ENCODE measurements at regions not wholly inside any gene's neighbourhood (a gene's known extent, or its start where the extent isn't known, plus 50 kb on each side); places are given as distances from the start of the nearest gene placed in this dataset.

GRCh38 chr3:101172516-101172915 is 147.9 kb downstream of the IMPG2 start:
- H3K14ac ChIP-seq (ENCODE audit: low read length in 2 of 2) = no peak overlapping the region
- H3K4me3 ChIP-seq (ENCODE audit: insufficient read depth in 1 of 2, low read depth in 1 of 2, low read length in 2 of 2) = no peak overlapping the region
- no peak overlapping the region for H3K18ac ChIP-seq (ENCODE audit: low read depth in 1 of 2, low read length in 2 of 2)
- no peaks in the 10 kb centered on the region for H3K79me1 ChIP-seq (replicated peaks; ENCODE audit: low read length, poor library complexity, severe bottlenecking)
- H2BK120ac ChIP-seq (ENCODE audit: low read depth, low read length) = no peak overlapping the region
- no peak overlapping the region for H2AK5ac ChIP-seq (ENCODE audit: low read length, severe bottlenecking)
- DNase-seq = no peak
- no peak overlapping the region for H3K27ac ChIP-seq (ENCODE audit: low read length, poor library complexity, severe bottlenecking)
- no peaks in the 10 kb centered on the region for H3K9me3 ChIP-seq (ENCODE audit: control insufficient read depth, low read length)
- H3K9ac ChIP-seq (ENCODE audit: low read length) = no peak overlapping the region
- no peak overlapping the region for H2BK15ac ChIP-seq (ENCODE audit: low read depth, poor library complexity, severe bottlenecking)
- no peaks in the 10 kb centered on the region for H3K27me3 ChIP-seq (ENCODE audit: control insufficient read depth in 1 of 2, insufficient read depth in 1 of 2, low read length in 2 of 2)
- no peaks in the 10 kb centered on the region for H3K4me1 ChIP-seq (ENCODE audit: control insufficient read depth, insufficient read depth, low read depth, low read length)
- H2BK12ac ChIP-seq (ENCODE audit: low read length in 2 of 2) = no peak overlapping the region
- no peak overlapping the region for H2BK5ac ChIP-seq (ENCODE audit: low read depth, low read length, poor library complexity, severe bottlenecking)
- H3K4me2 ChIP-seq (ENCODE audit: low read length, poor library complexity, severe bottlenecking) = no peak overlapping the region
- no peak overlapping the region for H2AFZ ChIP-seq (ENCODE audit: low read depth, low read length)
- H3K4ac ChIP-seq (ENCODE audit: low read depth in 1 of 2, low read length in 2 of 2) = no peak overlapping the region
- no peak overlapping the region for H4K8ac ChIP-seq (ENCODE audit: low read length)
- H3K23ac ChIP-seq (ENCODE audit: low read length in 2 of 2) = no peak overlapping the region
- no peaks in the 10 kb centered on the region for H3K36me3 ChIP-seq (ENCODE audit: control insufficient read depth in 1 of 2, insufficient read depth in 2 of 2, low read depth in 1 of 2, low read length in 2 of 2)
- WGBS = no CpG with 5 or more reads among the region's 1 CpG
- no peak overlapping the region for H4K91ac ChIP-seq (ENCODE audit: low read length)

- Histone ChIP-seq H2AK5ac (ENCODE audit: low read length, severe bottlenecking) (no peak overlapping the region), H4K8ac (ENCODE audit: low read length) (no peak overlapping the region), H4K91ac (ENCODE audit: low read length) (no peak overlapping the region), H2BK12ac (ENCODE audit: low read length in 2 of 2) (no peak overlapping the region), H2AFZ (ENCODE audit: low read depth, low read length) (no peak overlapping the region), H3K4ac (ENCODE audit: low read depth in 1 of 2, low read length in 2 of 2) (no peak overlapping the region), H3K18ac (ENCODE audit: low read depth in 1 of 2, low read length in 2 of 2) (no peak overlapping the region), H3K4me1 (ENCODE audit: control insufficient read depth, insufficient read depth, low read depth, low read length) (no peaks in the 10 kb centered on the region), H3K27me3 (ENCODE audit: control insufficient read depth in 1 of 2, insufficient read depth in 1 of 2, low read length in 2 of 2) (no peaks in the 10 kb centered on the region), H3K14ac (ENCODE audit: low read length in 2 of 2) (no peak overlapping the region), H3K4me3 (ENCODE audit: insufficient read depth in 1 of 2, low read depth in 1 of 2, low read length in 2 of 2) (no peak overlapping the region), H2BK120ac (ENCODE audit: low read depth, low read length) (no peak overlapping the region), H2BK15ac (ENCODE audit: low read depth, poor library complexity, severe bottlenecking) (no peak overlapping the region), H3K36me3 (ENCODE audit: control insufficient read depth in 1 of 2, insufficient read depth in 2 of 2, low read depth in 1 of 2, low read length in 2 of 2) (no peaks in the 10 kb centered on the region), H2BK5ac (ENCODE audit: low read depth, low read length, poor library complexity, severe bottlenecking) (no peak overlapping the region), H3K27ac (ENCODE audit: low read length, poor library complexity, severe bottlenecking) (no peak overlapping the region), H3K9me3 (ENCODE audit: control insufficient read depth, low read length) (no peaks in the 10 kb centered on the region), H3K23ac (ENCODE audit: low read length in 2 of 2) (no peak overlapping the region), H3K9ac (ENCODE audit: low read length) (no peak overlapping the region), H3K79me1 (replicated peaks; ENCODE audit: low read length, poor library complexity, severe bottlenecking) (no peaks in the 10 kb centered on the region), H3K4me2 (ENCODE audit: low read length, poor library complexity, severe bottlenecking) (no peak overlapping the region)
- no peak for DNase-seq
- WGBS = 95% methylated on average over 2 of the region's 2 CpGs
Observed at GRCh38 chr3:101171681-101172191, 148.6 kb downstream of the IMPG2 start.

GRCh38 chr3:101170806-101171558 is 149.4 kb downstream of the IMPG2 start:
- H2BK5ac ChIP-seq (ENCODE audit: low read depth, low read length, poor library complexity, severe bottlenecking) = no peak overlapping the region
- H3K79me1 ChIP-seq (replicated peaks; ENCODE audit: low read length, poor library complexity, severe bottlenecking) = no peaks in the 10 kb centered on the region
- no peak overlapping the region for H3K4ac ChIP-seq (ENCODE audit: low read depth in 1 of 2, low read length in 2 of 2)
- 97% methylated on average over 4 of the region's 5 CpGs for WGBS
- no peaks in the 10 kb centered on the region for H3K27me3 ChIP-seq (ENCODE audit: control insufficient read depth in 1 of 2, insufficient read depth in 1 of 2, low read length in 2 of 2)
- no peak overlapping the region for H3K14ac ChIP-seq (ENCODE audit: low read length in 2 of 2)
- no peak overlapping the region for H3K23ac ChIP-seq (ENCODE audit: low read length in 2 of 2)
- no peak overlapping the region for H2BK15ac ChIP-seq (ENCODE audit: low read depth, poor library complexity, severe bottlenecking)
- no peak overlapping the region for H2AK5ac ChIP-seq (ENCODE audit: low read length, severe bottlenecking)
- no peaks in the 10 kb centered on the region for H3K36me3 ChIP-seq (ENCODE audit: control insufficient read depth in 1 of 2, insufficient read depth in 2 of 2, low read depth in 1 of 2, low read length in 2 of 2)
- no peak for DNase-seq
- H2BK12ac ChIP-seq (ENCODE audit: low read length in 2 of 2) = no peak overlapping the region
- H3K18ac ChIP-seq (ENCODE audit: low read depth in 1 of 2, low read length in 2 of 2) = no peak overlapping the region
- no peaks in the 10 kb centered on the region for H3K4me1 ChIP-seq (ENCODE audit: control insufficient read depth, insufficient read depth, low read depth, low read length)
- no peak overlapping the region for H3K4me3 ChIP-seq (ENCODE audit: insufficient read depth in 1 of 2, low read depth in 1 of 2, low read length in 2 of 2)
- H3K4me2 ChIP-seq (ENCODE audit: low read length, poor library complexity, severe bottlenecking) = no peak overlapping the region
- no peak overlapping the region for H4K8ac ChIP-seq (ENCODE audit: low read length)
- H2AFZ ChIP-seq (ENCODE audit: low read depth, low read length) = no peak overlapping the region
- no peak overlapping the region for H3K9ac ChIP-seq (ENCODE audit: low read length)
- H4K91ac ChIP-seq (ENCODE audit: low read length) = no peak overlapping the region
- no peak overlapping the region for H2BK120ac ChIP-seq (ENCODE audit: low read depth, low read length)
- H3K27ac ChIP-seq (ENCODE audit: low read length, poor library complexity, severe bottlenecking) = no peak overlapping the region
- no peaks in the 10 kb centered on the region for H3K9me3 ChIP-seq (ENCODE audit: control insufficient read depth, low read length)

DNA sequence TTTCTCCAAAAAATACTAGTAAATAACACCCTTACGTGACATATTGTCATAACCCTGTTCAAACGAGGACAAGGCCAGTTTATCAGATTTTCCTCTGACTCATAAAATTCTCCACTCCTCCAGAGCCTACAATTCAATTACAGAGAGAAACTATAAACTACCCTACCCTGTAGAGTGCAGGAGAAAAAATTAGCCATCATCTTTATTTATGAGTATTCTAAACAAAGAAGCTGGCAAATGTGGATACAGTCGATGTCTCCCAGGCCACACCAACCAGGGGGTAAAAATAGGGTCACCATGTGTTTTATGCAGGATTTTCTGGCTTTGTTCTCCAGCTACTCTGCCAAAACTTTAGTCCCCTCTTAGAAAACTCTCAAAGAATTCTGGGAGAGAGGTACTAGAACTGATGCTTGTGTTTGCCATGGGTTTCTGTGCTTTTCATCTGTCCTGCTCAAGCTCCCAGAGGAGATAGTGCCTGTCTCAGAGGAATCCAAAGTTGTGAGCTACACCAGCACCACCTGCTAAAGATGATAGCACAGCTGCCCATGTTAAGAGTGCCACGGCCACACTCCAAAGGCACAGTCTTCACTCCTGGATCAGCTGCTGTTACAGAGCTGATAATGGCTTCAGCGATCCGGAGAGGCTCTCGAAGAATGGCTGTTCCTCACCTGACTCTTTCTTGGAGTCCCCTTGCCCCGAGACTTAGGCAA is 150.2 kb downstream of the IMPG2 start:
- WGBS = 69% methylated on average over 8 of the region's 8 CpGs
- no peaks in the 10 kb centered on the region for H3K4me1 ChIP-seq (ENCODE audit: control insufficient read depth, insufficient read depth, low read depth, low read length)

More for the DNA sequence above, 150.2 kb downstream of the IMPG2 start:
- H2AFZ ChIP-seq (ENCODE audit: low read depth, low read length) = no peak overlapping the region
- H4K91ac ChIP-seq (ENCODE audit: low read length) = no peak overlapping the region
- H2BK5ac ChIP-seq (ENCODE audit: low read depth, low read length, poor library complexity, severe bottlenecking) = no peak overlapping the region
- H3K14ac ChIP-seq (ENCODE audit: low read length in 2 of 2) = no peak overlapping the region
- peak; percentile 45 for DNase-seq
- no peaks in the 10 kb centered on the region for H3K79me1 ChIP-seq (replicated peaks; ENCODE audit: low read length, poor library complexity, severe bottlenecking)
- no peak overlapping the region for H2BK120ac ChIP-seq (ENCODE audit: low read depth, low read length)
- no peak overlapping the region for H2BK12ac ChIP-seq (ENCODE audit: low read length in 2 of 2)
- no peak overlapping the region for H3K9ac ChIP-seq (ENCODE audit: low read length)
- no peak overlapping the region for H3K4me2 ChIP-seq (ENCODE audit: low read length, poor library complexity, severe bottlenecking)
- no peak overlapping the region for H3K23ac ChIP-seq (ENCODE audit: low read length in 2 of 2)
- H3K4ac ChIP-seq (ENCODE audit: low read depth in 1 of 2, low read length in 2 of 2) = no peak overlapping the region
- H3K9me3 ChIP-seq (ENCODE audit: control insufficient read depth, low read length) = no peaks in the 10 kb centered on the region
- peak overlapping the region; percentile 68 for H4K8ac ChIP-seq (ENCODE audit: low read length)
- H3K27me3 ChIP-seq (ENCODE audit: control insufficient read depth in 1 of 2, insufficient read depth in 1 of 2, low read length in 2 of 2) = no peaks in the 10 kb centered on the region
- H2AK5ac ChIP-seq (ENCODE audit: low read length, severe bottlenecking) = no peak overlapping the region
- H3K18ac ChIP-seq (ENCODE audit: low read depth in 1 of 2, low read length in 2 of 2) = no peak overlapping the region
- no peak overlapping the region for H2BK15ac ChIP-seq (ENCODE audit: low read depth, poor library complexity, severe bottlenecking)
- H3K27ac ChIP-seq (ENCODE audit: low read length, poor library complexity, severe bottlenecking) = no peak overlapping the region
- H3K36me3 ChIP-seq (ENCODE audit: control insufficient read depth in 1 of 2, insufficient read depth in 2 of 2, low read depth in 1 of 2, low read length in 2 of 2) = no peaks in the 10 kb centered on the region
- H3K4me3 ChIP-seq (ENCODE audit: insufficient read depth in 1 of 2, low read depth in 1 of 2, low read length in 2 of 2) = no peak overlapping the region
